Gastroesophageal sphincter (tissue), 4 donors: ENCODE measurements at regions not wholly inside any gene's neighbourhood (a gene's known extent, or its start where the extent isn't known, plus 50 kb on each side); places are given as distances from the start of the nearest gene placed in this dataset.

Source experiments
- ATAC-seq: fragments of 150-250 bp; one replicate; pipeline ENCODE4 v1.9.1; 2016; ENCODE audit warnings: mild to moderate bottlenecking, moderate library complexity
- H3K27ac ChIP-seq, 4 donors: fragments of 200-600 bp; sonication (generic) in 3 of 4; 1 replicate in 3 of 4; 2 replicates in 1 of 4; pipeline ENCODE4 v1.5.1; 2016 to 2019
- H3K27me3 ChIP-seq: fragments of 200-600 bp; sonication (generic); one replicate; pipeline ENCODE4 v1.5.1; 2019
- H3K36me3 ChIP-seq, 2 donors: fragments of 200-600 bp; sonication (generic); one replicate each; pipeline ENCODE4 v1.5.1; 2019; ENCODE audit warnings: control low read depth in 1 of 2
- H3K4me1 ChIP-seq, 3 donors: fragments of 200-600 bp; sonication (generic); 1 replicate in 2 of 3; 2 replicates in 1 of 3; pipeline ENCODE4 v1.5.1; 2016 to 2019; ENCODE audit warnings: control low read depth in 2 of 3
- H3K4me3 ChIP-seq, 2 donors: fragments of 200-600 bp; sonication (generic); one replicate each; pipeline ENCODE4 v1.5.1; 2019; ENCODE audit warnings: mild to moderate bottlenecking in 1 of 2, moderate library complexity in 1 of 2
- H3K9me3 ChIP-seq, 3 donors: fragments of 200-600 bp; sonication (generic); one replicate each; pipeline ENCODE4 v1.5.1; 2017 to 2019; ENCODE audit warnings: control low read depth in 2 of 3
- CTCF ChIP-seq, 4 experiments: fragments of 200-600 bp in 2 of 4; fragments of 450-650 bp in 2 of 4; sonication (generic) in 1 of 4; IDR thresholded peaks; one replicate each; pipeline ENCODE4 v1.5.1; 2017 to 2019; ENCODE audit warnings: antibody characterized with exemption in 4 of 4, mild to moderate bottlenecking in 2 of 4, moderate library complexity in 2 of 4
- EP300 ChIP-seq: sonication (generic); formaldehyde crosslinking; IDR thresholded peaks from one replicate; pipeline ENCODE4 v1.6.1; 2017; ENCODE audit warnings: antibody characterized with exemption, mild to moderate bottlenecking
- POLR2A ChIP-seq, 2 donors: fragments of 450-650 bp; IDR thresholded peaks; one replicate each; pipeline ENCODE4 v1.6.1; 2017; ENCODE audit warnings: antibody characterized with exemption in 2 of 2, mild to moderate bottlenecking in 2 of 2, moderate library complexity in 1 of 2
- POLR2AphosphoS5 ChIP-seq: sonication (generic); formaldehyde crosslinking; IDR thresholded peaks from one replicate; pipeline ENCODE4 v1.6.1; 2017; ENCODE audit warnings: antibody characterized with exemption
- WGBS, 2 donors: methylation state at CpG; one replicate each; pipeline ENCODE4 v1.1.5; 2018; ENCODE audit warnings: low coverage in 1 of 2; 5-methylcytosine and 5-hydroxymethylcytosine counted together

GRCh38 chr14:76958020-76958979 is 70.2 kb downstream of the IRF2BPL start:
- peak overlapping the region; percentile 57 to 97 (median 92) for H3K27ac ChIP-seq
- 38 to 100% methylated on average over 1 to 2 of the region's 11 CpGs for WGBS, 2 donors
- H3K9me3 ChIP-seq = no peaks in the 10 kb centered on the region
- H3K36me3 ChIP-seq = no peaks in the 10 kb centered on the region
- no peaks in the 10 kb centered on the region for H3K27me3 ChIP-seq
- no peak for ATAC-seq
- H3K4me1 ChIP-seq = peaks cover 3 to 96% (median 57%) of the 10 kb centered on the region in 3 donors
- H3K4me3 ChIP-seq = no peak overlapping the region
- TF ChIP-seq POLR2A (IDR thresholded peaks at IDR 0.05) (no peak), CTCF (IDR thresholded peaks at IDR 0.05) (no peak), POLR2AphosphoS5 (no peak), EP300 (no peak)

GRCh38 chr14:76957224-76957891 is 71.2 kb downstream of the IRF2BPL start:
- Histone ChIP-seq H3K4me3 (no peak overlapping the region), H3K27ac (peak overlapping the region; percentile 56 to 97 (median 92)), H3K36me3 (no peaks in the 10 kb centered on the region), H3K9me3 (no peaks in the 10 kb centered on the region), H3K27me3 (no peaks in the 10 kb centered on the region), H3K4me1 (peaks cover 3 to 95% (median 55%) of the 10 kb centered on the region in 3 donors)
- ATAC-seq = no peak
- no peak for TF ChIP-seq EP300
- no peak for TF ChIP-seq POLR2A (IDR thresholded peaks at IDR 0.05)
- no peak for TF ChIP-seq POLR2AphosphoS5
- TF ChIP-seq CTCF (IDR thresholded peaks at IDR 0.05) = no peak
- 15 to 19% methylated on average over 4 of the region's 4 CpGs for WGBS, 2 donors

- TF ChIP-seq POLR2A (IDR thresholded peaks at IDR 0.05) (no peak), POLR2AphosphoS5 (peak; percentile 92), EP300 (no peak), CTCF (IDR thresholded peaks at IDR 0.05) (peak in 3 of 4 experiments; percentile 25 to 56 (median 49))
- peak overlapping the region; percentile 19 to 53 for H3K4me3 ChIP-seq
- WGBS, 2 donors = 0 to 25% methylated on average over 4 to 18 of the region's 48 CpGs
- peak; percentile 83 for ATAC-seq
- H3K9me3 ChIP-seq = no peaks in the 10 kb centered on the region
- peaks cover 3 to 90% (median 51%) of the 10 kb centered on the region in 3 donors for H3K4me1 ChIP-seq
- H3K36me3 ChIP-seq = no peaks in the 10 kb centered on the region
- no peaks in the 10 kb centered on the region for H3K27me3 ChIP-seq
- H3K27ac ChIP-seq = peak overlapping the region; percentile 56 to 97 (median 92)
Measured at GRCh38 chr14:76956316-76957090, 72.0 kb downstream of the IRF2BPL start.

- Histone ChIP-seq H3K9me3 (no peaks in the 10 kb centered on the region), H3K27ac (peak overlapping the region; percentile 56 to 97 (median 92)), H3K27me3 (no peaks in the 10 kb centered on the region), H3K4me1 (peaks cover 3 to 90% (median 50%) of the 10 kb centered on the region in 3 donors), H3K36me3 (no peaks in the 10 kb centered on the region), H3K4me3 (peak overlapping the region in 1 of 2 donors; percentile 53)
- TF ChIP-seq POLR2AphosphoS5 = peak; percentile 44
- TF ChIP-seq POLR2A (IDR thresholded peaks at IDR 0.05) = no peak
- ATAC-seq = peak; percentile 8
- WGBS, 2 donors = 7 to 8% methylated on average over 11 to 12 of the region's 13 CpGs
Measured at GRCh38 chr14:76955575-76956315, 72.8 kb downstream of the IRF2BPL start.
